ENCODE measurements at regions not wholly inside any gene's neighbourhood (a gene's known extent, or its start where the extent isn't known, plus 50 kb on each side); places are given as distances from the start of the nearest gene placed in this dataset.

DNA sequence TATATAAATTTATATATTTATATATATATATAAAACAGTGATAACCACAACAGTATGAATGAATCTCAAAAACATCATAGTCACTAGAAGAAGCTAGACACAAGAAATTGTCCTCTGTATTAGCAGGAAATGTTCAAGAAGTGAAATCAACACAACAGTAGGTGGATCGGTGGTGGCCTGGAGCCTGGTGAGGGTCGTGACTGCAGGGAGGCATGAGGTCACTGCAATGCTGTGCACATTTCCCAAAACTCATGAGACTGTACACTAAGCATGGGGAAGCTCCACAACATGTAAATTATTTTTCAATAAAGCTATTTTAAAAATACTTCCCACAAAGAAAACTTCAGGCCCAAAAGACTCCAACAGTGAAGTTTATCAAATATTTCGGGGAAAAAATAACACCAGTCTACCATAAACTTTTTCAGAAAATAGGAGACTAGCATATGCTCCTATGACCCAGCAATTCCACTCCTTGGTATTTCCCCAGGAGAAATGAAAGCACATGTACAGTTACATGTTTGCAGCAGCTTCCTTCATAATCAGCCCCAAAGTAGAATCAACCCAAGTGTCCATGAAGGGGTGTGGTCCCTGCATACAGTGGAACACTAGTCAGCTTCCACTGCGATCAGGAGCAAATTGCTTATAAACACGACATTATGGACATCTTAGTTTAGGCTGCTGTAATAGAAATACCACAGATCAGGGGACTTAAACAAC, 144.2 kb downstream of the TBXT start:
- no peak for TF ChIP-seq POLR2AphosphoS5 (IDR thresholded peaks at IDR 0.05; ENCODE audit: low read depth)
- TF ChIP-seq, protein P1, sequence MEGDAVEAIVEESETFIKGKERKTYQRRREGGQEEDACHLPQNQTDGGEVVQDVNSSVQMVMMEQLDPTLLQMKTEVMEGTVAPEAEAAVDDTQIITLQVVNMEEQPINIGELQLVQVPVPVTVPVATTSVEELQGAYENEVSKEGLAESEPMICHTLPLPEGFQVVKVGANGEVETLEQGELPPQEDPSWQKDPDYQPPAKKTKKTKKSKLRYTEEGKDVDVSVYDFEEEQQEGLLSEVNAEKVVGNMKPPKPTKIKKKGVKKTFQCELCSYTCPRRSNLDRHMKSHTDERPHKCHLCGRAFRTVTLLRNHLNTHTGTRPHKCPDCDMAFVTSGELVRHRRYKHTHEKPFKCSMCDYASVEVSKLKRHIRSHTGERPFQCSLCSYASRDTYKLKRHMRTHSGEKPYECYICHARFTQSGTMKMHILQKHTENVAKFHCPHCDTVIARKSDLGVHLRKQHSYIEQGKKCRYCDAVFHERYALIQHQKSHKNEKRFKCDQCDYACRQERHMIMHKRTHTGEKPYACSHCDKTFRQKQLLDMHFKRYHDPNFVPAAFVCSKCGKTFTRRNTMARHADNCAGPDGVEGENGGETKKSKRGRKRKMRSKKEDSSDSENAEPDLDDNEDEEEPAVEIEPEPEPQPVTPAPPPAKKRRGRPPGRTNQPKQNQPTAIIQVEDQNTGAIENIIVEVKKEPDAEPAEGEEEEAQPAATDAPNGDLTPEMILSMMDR (IDR thresholded peaks at IDR 0.05; ENCODE audit: insufficient read depth, low read length), result no peak

Data from HL-60 (cell line).